Colonic mucosa (tissue), 4 donors: ENCODE measurements at regions not wholly inside any gene's neighbourhood (a gene's known extent, or its start where the extent isn't known, plus 50 kb on each side); places are given as distances from the start of the nearest gene placed in this dataset.

Experiments used
- DNase-seq: peaks from one replicate; pipeline ENCODE4 v3.0.0-alpha.2; 2020
- H3K27ac ChIP-seq: fragments of 200-600 bp; one replicate; pipeline ENCODE4 v1.8.0; 2021
- H3K27me3 ChIP-seq: fragments of 200-600 bp; one replicate; pipeline ENCODE4 v1.8.0; 2021
- H3K36me3 ChIP-seq: fragments of 200-600 bp; one replicate; pipeline ENCODE4 v1.8.0; 2021
- H3K4me1 ChIP-seq: fragments of 200-600 bp; one replicate; pipeline ENCODE4 v1.8.0; 2021; ENCODE audit warnings: mild to moderate bottlenecking
- H3K4me3 ChIP-seq: fragments of 200-600 bp; one replicate; pipeline ENCODE4 v1.8.0; 2021
- H3K9ac ChIP-seq, 2 donors: one replicate each; pipeline ENCODE4 v1.7.0; 2013; ENCODE audit warnings: control low read depth in 2 of 2, low read depth in 2 of 2, low read length in 2 of 2
- H3K9me3 ChIP-seq: fragments of 200-600 bp; one replicate; pipeline ENCODE4 v1.8.0; 2021
- intact Hi-C: fragments of 100-400 bp; cut with DNase I; formaldehyde crosslinking; loops from one replicate; pipeline ENCODE4 v1.14.1; 2022
- TF ChIP-seq, protein P1 (sequence below): fragments of 200-600 bp; IDR thresholded peaks from one replicate; pipeline ENCODE4 v1.8.0; 2022; ENCODE audit warnings: antibody characterized with exemption, mild to moderate bottlenecking
- donor health status: healthy.
- donor health status: DM: no; HTN: no; CAD: no.
- donor health status: DM: no; HTN: no; CAD: no.

DNA sequence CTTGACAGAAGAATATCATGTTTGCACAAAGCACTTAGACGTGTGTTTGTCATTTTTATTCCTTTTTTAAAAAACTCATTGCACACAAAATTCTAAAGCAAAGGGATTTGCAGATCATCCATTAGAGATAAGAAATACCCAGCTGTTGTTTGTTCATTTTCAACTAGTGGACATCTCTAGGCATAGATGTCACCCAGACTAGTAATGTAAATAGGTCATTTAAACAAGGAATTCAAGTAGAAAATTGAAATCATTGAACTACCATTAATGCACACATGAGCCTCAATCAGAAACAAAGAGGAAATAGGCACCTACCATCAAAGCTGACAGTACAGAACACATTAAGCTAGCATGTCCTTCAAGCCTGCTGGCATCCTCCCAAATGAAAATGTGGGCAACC is 107.3 kb downstream of the OR2K2 start:
- Histone ChIP-seq H3K4me1 (no peaks in the 10 kb centered on the region), H3K4me3 (no peak overlapping the region), H3K9ac (no peak overlapping the region), H3K27ac (no peak overlapping the region), H3K27me3 (no peaks in the 10 kb centered on the region), H3K9me3 (no peaks in the 10 kb centered on the region), H3K36me3 (no peaks in the 10 kb centered on the region)
- no peak for DNase-seq
- intact Hi-C loops = no loop called here
- TF ChIP-seq, protein P1, sequence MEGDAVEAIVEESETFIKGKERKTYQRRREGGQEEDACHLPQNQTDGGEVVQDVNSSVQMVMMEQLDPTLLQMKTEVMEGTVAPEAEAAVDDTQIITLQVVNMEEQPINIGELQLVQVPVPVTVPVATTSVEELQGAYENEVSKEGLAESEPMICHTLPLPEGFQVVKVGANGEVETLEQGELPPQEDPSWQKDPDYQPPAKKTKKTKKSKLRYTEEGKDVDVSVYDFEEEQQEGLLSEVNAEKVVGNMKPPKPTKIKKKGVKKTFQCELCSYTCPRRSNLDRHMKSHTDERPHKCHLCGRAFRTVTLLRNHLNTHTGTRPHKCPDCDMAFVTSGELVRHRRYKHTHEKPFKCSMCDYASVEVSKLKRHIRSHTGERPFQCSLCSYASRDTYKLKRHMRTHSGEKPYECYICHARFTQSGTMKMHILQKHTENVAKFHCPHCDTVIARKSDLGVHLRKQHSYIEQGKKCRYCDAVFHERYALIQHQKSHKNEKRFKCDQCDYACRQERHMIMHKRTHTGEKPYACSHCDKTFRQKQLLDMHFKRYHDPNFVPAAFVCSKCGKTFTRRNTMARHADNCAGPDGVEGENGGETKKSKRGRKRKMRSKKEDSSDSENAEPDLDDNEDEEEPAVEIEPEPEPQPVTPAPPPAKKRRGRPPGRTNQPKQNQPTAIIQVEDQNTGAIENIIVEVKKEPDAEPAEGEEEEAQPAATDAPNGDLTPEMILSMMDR = no peak

DNA sequence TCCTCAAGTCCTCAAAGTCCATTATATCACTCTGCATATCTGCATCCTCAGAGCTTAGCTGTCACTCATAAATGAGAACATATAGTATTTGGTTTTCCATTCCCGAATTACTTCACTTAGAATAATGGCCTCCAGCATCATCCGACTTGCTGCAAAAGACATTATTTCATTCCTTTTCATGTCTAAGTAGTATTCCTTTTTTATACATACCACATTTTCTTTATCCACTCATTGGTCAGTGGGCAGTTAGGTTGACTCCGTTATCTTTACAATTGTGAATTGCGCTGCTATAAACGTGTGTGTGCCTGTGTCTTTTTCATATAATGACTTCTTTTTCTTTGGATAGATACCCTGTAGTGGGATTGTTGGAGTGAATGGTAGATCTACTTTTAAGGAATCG is 117.2 kb downstream of the OR2K2 start:
- intact Hi-C loops = no loop called here
- no peaks in the 10 kb centered on the region for H3K9me3 ChIP-seq
- TF ChIP-seq, protein P1 = no peak
- no peak overlapping the region for H3K4me3 ChIP-seq
- no peaks in the 10 kb centered on the region for H3K36me3 ChIP-seq
- H3K9ac ChIP-seq = no peak overlapping the region
- H3K4me1 ChIP-seq = no peaks in the 10 kb centered on the region
- H3K27ac ChIP-seq = no peak overlapping the region
- no peak for DNase-seq
- no peaks in the 10 kb centered on the region for H3K27me3 ChIP-seq

DNA sequence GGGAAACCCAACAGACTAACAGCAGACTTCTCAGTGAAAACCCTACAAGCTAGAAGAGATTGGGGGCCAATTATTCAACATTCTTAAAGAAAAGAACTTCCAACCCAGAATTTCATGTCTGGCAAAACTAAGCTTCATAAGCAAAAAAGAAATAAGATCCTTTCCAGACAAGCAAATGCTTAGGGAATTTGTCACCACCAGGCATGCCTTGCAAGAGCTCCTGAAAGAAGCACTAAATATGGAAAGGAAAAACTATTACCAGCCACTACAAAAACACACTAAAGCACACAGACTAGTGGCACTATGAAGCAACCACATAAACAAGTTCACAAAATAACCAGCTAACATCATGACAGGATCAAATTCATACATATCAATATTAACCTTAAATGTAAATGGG is 131.1 kb downstream of the OR2K2 start:
- no peak for DNase-seq
- Histone ChIP-seq H3K36me3 (no peaks in the 10 kb centered on the region), H3K9ac (no peak overlapping the region), H3K4me3 (no peak overlapping the region), H3K4me1 (no peaks in the 10 kb centered on the region), H3K9me3 (no peaks in the 10 kb centered on the region), H3K27ac (no peak overlapping the region), H3K27me3 (no peaks in the 10 kb centered on the region)
- intact Hi-C loops = no loop called here
- TF ChIP-seq, protein P1 = no peak

DNA sequence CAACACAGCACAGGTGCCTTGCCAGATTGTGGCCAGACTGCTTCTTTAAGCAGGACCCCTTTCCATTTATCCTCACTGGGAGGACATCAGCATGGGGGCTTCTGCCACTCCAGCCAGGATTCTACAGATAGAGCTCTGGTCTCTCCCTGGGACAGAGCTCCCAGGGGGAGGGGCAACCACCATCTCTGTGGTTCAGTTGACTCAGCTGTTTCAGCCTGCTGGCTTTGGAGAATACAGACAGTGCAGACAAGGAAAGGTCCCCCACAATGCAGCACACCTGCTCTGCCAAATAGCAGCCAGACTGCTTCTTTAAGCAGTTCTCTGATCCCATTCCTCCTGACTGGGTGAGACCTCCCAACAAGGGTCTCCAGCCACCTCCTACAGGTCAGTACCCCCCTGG is 132.8 kb downstream of the OR2K2 start:
- Histone ChIP-seq H3K27ac (no peak overlapping the region), H3K27me3 (no peaks in the 10 kb centered on the region), H3K4me1 (no peaks in the 10 kb centered on the region), H3K4me3 (no peak overlapping the region), H3K9me3 (no peaks in the 10 kb centered on the region), H3K9ac (no peak overlapping the region), H3K36me3 (no peaks in the 10 kb centered on the region)
- TF ChIP-seq, protein P1 = no peak
- intact Hi-C loops = no loop called here
- no peak for DNase-seq

DNA sequence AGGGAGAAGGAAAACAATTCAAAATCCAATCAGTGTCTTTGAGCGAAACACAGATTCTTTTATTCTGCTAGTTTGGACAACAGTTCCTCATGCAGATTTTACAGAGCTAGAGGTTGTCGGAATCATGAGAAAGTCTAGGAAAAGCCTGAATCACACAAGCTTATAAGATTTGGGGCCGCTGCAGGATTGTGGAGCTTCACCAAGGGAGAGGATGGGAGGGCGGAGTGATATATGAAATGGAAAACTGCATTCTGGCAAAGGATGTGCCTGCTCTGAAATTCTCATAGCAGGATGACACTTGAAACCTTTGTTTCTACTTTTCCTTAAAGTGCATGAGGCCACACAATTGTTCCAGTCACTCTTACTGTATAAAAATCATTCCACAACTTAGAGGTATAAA is 134.3 kb downstream of the OR2K2 start:
- no peak for DNase-seq
- no peak overlapping the region for H3K4me3 ChIP-seq
- no peaks in the 10 kb centered on the region for H3K4me1 ChIP-seq
- H3K36me3 ChIP-seq = no peaks in the 10 kb centered on the region
- no peak overlapping the region for H3K27ac ChIP-seq
- no peak overlapping the region for H3K9ac ChIP-seq
- no peaks in the 10 kb centered on the region for H3K9me3 ChIP-seq
- intact Hi-C loops = no loop called here
- H3K27me3 ChIP-seq = no peaks in the 10 kb centered on the region
- TF ChIP-seq, protein P1 = no peak

DNA sequence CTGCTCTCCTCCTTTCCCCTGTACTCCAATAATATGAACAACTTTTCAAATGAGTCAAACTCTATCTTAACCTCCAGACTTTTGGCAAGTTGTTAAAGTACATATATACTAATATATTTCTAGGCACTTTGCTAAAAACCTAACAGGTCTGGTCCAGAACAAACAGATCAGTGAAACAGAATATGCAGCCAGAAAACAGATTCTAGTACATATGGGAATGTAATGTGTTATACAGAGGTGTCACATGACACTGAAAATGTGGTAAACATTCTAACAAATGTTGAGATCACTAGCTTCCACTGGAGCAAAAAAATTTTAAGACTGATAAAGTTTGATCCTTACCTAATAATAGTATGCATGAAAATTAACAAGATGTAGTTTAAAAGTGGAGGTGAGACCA is 136.9 kb downstream of the OR2K2 start:
- H3K4me1 ChIP-seq = no peaks in the 10 kb centered on the region
- no peaks in the 10 kb centered on the region for H3K27me3 ChIP-seq
- H3K9me3 ChIP-seq = no peaks in the 10 kb centered on the region
- no peaks in the 10 kb centered on the region for H3K36me3 ChIP-seq
- TF ChIP-seq, protein P1 = no peak
- intact Hi-C loops = no loop called here
- no peak overlapping the region for H3K9ac ChIP-seq
- H3K27ac ChIP-seq = no peak overlapping the region
- no peak for DNase-seq
- H3K4me3 ChIP-seq = no peak overlapping the region
